Transverse colon (tissue), 3 donors: ENCODE measurements at regions not wholly inside any gene's neighbourhood (a gene's known extent, or its start where the extent isn't known, plus 50 kb on each side); places are given as distances from the start of the nearest gene placed in this dataset.

Source experiments
- EP300 ChIP-seq: sonication (generic); formaldehyde crosslinking; IDR thresholded peaks from one replicate; pipeline ENCODE4 v1.6.1; 2017; ENCODE audit warnings: antibody characterized with exemption, low read depth
- POLR2A ChIP-seq: fragments of 450-650 bp; IDR thresholded peaks from one replicate; pipeline ENCODE4 v1.6.1; 2016; ENCODE audit warnings: antibody characterized with exemption, mild to moderate bottlenecking, moderate library complexity
- TF ChIP-seq, protein P1 (sequence below), 5 experiments: fragments of 200-600 bp in 3 of 5; fragments of 450-650 bp in 2 of 5; sonication (generic) in 3 of 5; IDR thresholded peaks; 1 replicate in 2 of 5; 2 replicates in 3 of 5; pipeline ENCODE4 v1.5.1; 2016 to 2017; ENCODE audit warnings: antibody characterized with exemption in 5 of 5, inconsistent platforms in 3 of 5, mild to moderate bottlenecking in 2 of 5, moderate library complexity in 1 of 5

DNA sequence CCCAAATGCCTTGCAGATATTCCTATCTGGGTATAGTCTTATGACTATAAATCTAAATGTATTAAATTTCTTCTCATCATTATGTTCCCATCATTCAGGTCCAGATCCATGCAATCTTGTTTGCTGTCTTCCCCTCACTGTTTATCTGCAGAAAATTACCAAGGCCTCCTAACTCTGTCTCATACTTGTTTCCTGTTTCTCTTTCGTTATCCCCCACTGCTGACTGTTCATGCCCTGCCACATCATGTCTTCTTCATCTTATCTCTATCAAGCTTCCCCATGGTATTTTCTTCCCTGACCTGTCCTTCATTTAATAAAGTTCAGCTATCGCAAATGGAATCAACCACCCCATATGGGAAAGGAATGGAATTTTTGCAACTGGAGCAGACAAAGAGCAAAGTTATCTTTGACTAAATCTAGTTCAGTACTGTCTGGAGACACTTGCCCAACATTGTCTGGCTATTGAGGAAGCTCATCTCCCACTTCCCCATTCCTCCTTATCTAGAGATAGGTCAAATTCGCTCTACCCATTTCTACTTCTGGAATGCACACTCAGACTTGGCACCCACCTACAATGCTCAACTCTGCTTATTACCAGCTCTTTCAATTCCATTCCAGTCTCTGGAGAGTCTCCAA lies 1358.1 kb downstream of the EFNB2 start:
- TF ChIP-seq, protein P1, sequence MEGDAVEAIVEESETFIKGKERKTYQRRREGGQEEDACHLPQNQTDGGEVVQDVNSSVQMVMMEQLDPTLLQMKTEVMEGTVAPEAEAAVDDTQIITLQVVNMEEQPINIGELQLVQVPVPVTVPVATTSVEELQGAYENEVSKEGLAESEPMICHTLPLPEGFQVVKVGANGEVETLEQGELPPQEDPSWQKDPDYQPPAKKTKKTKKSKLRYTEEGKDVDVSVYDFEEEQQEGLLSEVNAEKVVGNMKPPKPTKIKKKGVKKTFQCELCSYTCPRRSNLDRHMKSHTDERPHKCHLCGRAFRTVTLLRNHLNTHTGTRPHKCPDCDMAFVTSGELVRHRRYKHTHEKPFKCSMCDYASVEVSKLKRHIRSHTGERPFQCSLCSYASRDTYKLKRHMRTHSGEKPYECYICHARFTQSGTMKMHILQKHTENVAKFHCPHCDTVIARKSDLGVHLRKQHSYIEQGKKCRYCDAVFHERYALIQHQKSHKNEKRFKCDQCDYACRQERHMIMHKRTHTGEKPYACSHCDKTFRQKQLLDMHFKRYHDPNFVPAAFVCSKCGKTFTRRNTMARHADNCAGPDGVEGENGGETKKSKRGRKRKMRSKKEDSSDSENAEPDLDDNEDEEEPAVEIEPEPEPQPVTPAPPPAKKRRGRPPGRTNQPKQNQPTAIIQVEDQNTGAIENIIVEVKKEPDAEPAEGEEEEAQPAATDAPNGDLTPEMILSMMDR (IDR thresholded peaks at IDR 0.05), result no peak
- TF ChIP-seq POLR2A (no peak), EP300 (no peak)
